ENCODE measurements at regions not wholly inside any gene's neighbourhood (a gene's known extent, or its start where the extent isn't known, plus 50 kb on each side); places are given as distances from the start of the nearest gene placed in this dataset.

GRCh38 chr4:13190093-13190721, 293.9 kb downstream of the RAB28 start:
- Mint-ChIP-seq H3K36me3 (ENCODE audit: low read depth) (peaks cover 8% of the 10 kb centered on the region), H3K27ac (ENCODE audit: unreplicated experiment) (no peak overlapping the region), H3K9me3 (peaks cover 9% of the 10 kb centered on the region), H3K4me1 (no peaks in the 10 kb centered on the region), H3K27me3 (ENCODE audit: low read depth) (no peaks in the 10 kb centered on the region), H3K4me3 (no peak overlapping the region)
- TF ChIP-seq CTCF (conservative IDR thresholded peaks at IDR 0.05): no peak
- no peak for DNase-seq (ENCODE audit: low read depth, low spot score)

GRCh38 chr4:13184199-13184598, 299.9 kb downstream of the RAB28 start:
- Mint-ChIP-seq H3K27me3 (ENCODE audit: low read depth) (no peaks in the 10 kb centered on the region), H3K9me3 (no peaks in the 10 kb centered on the region), H3K4me3 (no peak overlapping the region), H3K36me3 (ENCODE audit: low read depth) (no peaks in the 10 kb centered on the region), H3K27ac (ENCODE audit: unreplicated experiment) (no peak overlapping the region), H3K4me1 (no peaks in the 10 kb centered on the region)
- no peak for TF ChIP-seq CTCF (conservative IDR thresholded peaks at IDR 0.05)
- no peak for DNase-seq (ENCODE audit: low read depth, low spot score)

GRCh38 chr4:13182133-13182532, 302.0 kb downstream of the RAB28 start:
- H3K27ac Mint-ChIP-seq (ENCODE audit: unreplicated experiment): no peak overlapping the region
- peaks cover 18% of the 10 kb centered on the region for H3K4me1 Mint-ChIP-seq
- no peaks in the 10 kb centered on the region for H3K27me3 Mint-ChIP-seq (ENCODE audit: low read depth)
- no peaks in the 10 kb centered on the region for H3K36me3 Mint-ChIP-seq (ENCODE audit: low read depth)
- no peak overlapping the region for H3K4me3 Mint-ChIP-seq
- no peak for TF ChIP-seq CTCF (conservative IDR thresholded peaks at IDR 0.05)
- DNase-seq (ENCODE audit: low read depth, low spot score): no peak
- H3K9me3 Mint-ChIP-seq: peaks cover 4% of the 10 kb centered on the region

- peaks cover 6% of the 10 kb centered on the region for H3K9me3 Mint-ChIP-seq
- peak overlapping the region; percentile 50 for H3K27ac Mint-ChIP-seq (ENCODE audit: unreplicated experiment)
- no peak overlapping the region for H3K4me3 Mint-ChIP-seq
- peaks cover 20% of the 10 kb centered on the region for H3K4me1 Mint-ChIP-seq
- no peak for TF ChIP-seq CTCF (conservative IDR thresholded peaks at IDR 0.05)
- H3K36me3 Mint-ChIP-seq (ENCODE audit: low read depth): no peaks in the 10 kb centered on the region
- no peaks in the 10 kb centered on the region for H3K27me3 Mint-ChIP-seq (ENCODE audit: low read depth)
- no peak for DNase-seq (ENCODE audit: low read depth, low spot score)
Measured at GRCh38 chr4:13181681-13182080, 302.5 kb downstream of the RAB28 start.

- peaks cover 23% of the 10 kb centered on the region for H3K4me1 Mint-ChIP-seq
- no peak overlapping the region for H3K4me3 Mint-ChIP-seq
- peaks cover 8% of the 10 kb centered on the region for H3K9me3 Mint-ChIP-seq
- H3K27ac Mint-ChIP-seq (ENCODE audit: unreplicated experiment): no peak overlapping the region
- H3K27me3 Mint-ChIP-seq (ENCODE audit: low read depth): no peaks in the 10 kb centered on the region
- DNase-seq (ENCODE audit: low read depth, low spot score): no peak
- no peak for TF ChIP-seq CTCF (conservative IDR thresholded peaks at IDR 0.05)
- H3K36me3 Mint-ChIP-seq (ENCODE audit: low read depth): peaks cover 3% of the 10 kb centered on the region
Measured at GRCh38 chr4:13180701-13181100, 303.4 kb downstream of the RAB28 start.

Data from neural crest cell (in vitro differentiated cells).